LNCaP clone FGC (cell line): ENCODE measurements at regions not wholly inside any gene's neighbourhood (a gene's known extent, or its start where the extent isn't known, plus 50 kb on each side); places are given as distances from the start of the nearest gene placed in this dataset.

Experiments used
- DNase-seq: peaks from one replicate; pipeline ENCODE4 v3.0.0-alpha.2; 2011; ENCODE audit warnings: low read depth
- H3K4me3 ChIP-seq: 2 replicates; pipeline ENCODE4 v1.5.1; 2011; ENCODE audit warnings: mild to moderate bottlenecking, low read depth, low read length, control low read depth
- CTCF ChIP-seq: IDR thresholded peaks from 2 replicates; pipeline ENCODE4 v1.5.1; 2012; ENCODE audit warnings: mild to moderate bottlenecking; ENCODE audit not compliant: control insufficient read depth, insufficient read depth; ENCODE audit errors: extremely low read depth

GRCh38 chr6:14584450-14584849 lies 466.9 kb downstream of the CD83 start:
- H3K4me3 ChIP-seq, result no peak overlapping the region
- peak; percentile 40; the same call in 1 of the 2 replicates for TF ChIP-seq CTCF
- DNase-seq, result peak; percentile 8

- no peak for DNase-seq
- no peak for TF ChIP-seq CTCF
- H3K4me3 ChIP-seq, result no peak overlapping the region
These were observed 468.1 kb downstream of the CD83 start for GRCh38 chr6:14585689-14586088.

GRCh38 chr6:14589175-14589574 lies 471.6 kb downstream of the CD83 start:
- TF ChIP-seq CTCF, result no peak
- no peak overlapping the region for H3K4me3 ChIP-seq
- DNase-seq, result no peak

- H3K4me3 ChIP-seq, result no peak overlapping the region
- DNase-seq, result no peak
- no peak for TF ChIP-seq CTCF
These were observed 473.0 kb downstream of the CD83 start for GRCh38 chr6:14590586-14590985.

GRCh38 chr6:14591998-14592397 lies 474.4 kb downstream of the CD83 start:
- no peak for DNase-seq
- TF ChIP-seq CTCF, result no peak

GRCh38 chr6:14593286-14593685 lies 475.7 kb downstream of the CD83 start:
- no peak for DNase-seq
- TF ChIP-seq CTCF, result no peak
- no peak overlapping the region for H3K4me3 ChIP-seq

More at GRCh38 chr6:14591998-14592397, 474.4 kb downstream of the CD83 start:
- no peak overlapping the region for H3K4me3 ChIP-seq

- H3K4me3 ChIP-seq, result no peak overlapping the region
- DNase-seq, result no peak
- TF ChIP-seq CTCF, result no peak
These were observed 478.2 kb downstream of the CD83 start for GRCh38 chr6:14595751-14596150.
